Gastroesophageal sphincter (tissue), 3 donors: ENCODE measurements at regions not wholly inside any gene's neighbourhood (a gene's known extent, or its start where the extent isn't known, plus 50 kb on each side); places are given as distances from the start of the nearest gene placed in this dataset.
A peak's percentile ranks its signal among the peaks of the same experiment; 100 is the strongest.

Experiments used
- POLR2A ChIP-seq, 2 donors: fragments of 450-650 bp; IDR thresholded peaks; one replicate each; pipeline ENCODE4 v1.6.1; 2017; ENCODE audit warnings: antibody characterized with exemption in 2 of 2, mild to moderate bottlenecking in 2 of 2, moderate library complexity in 1 of 2
- POLR2AphosphoS5 ChIP-seq: sonication (generic); formaldehyde crosslinking; IDR thresholded peaks from one replicate; pipeline ENCODE4 v1.6.1; 2017; ENCODE audit warnings: antibody characterized with exemption
- TF ChIP-seq, protein P1 (sequence below), 4 experiments: fragments of 200-600 bp in 2 of 4; fragments of 450-650 bp in 2 of 4; sonication (generic) in 1 of 4; IDR thresholded peaks; one replicate each; pipeline ENCODE4 v1.5.1; 2017 to 2019; ENCODE audit warnings: antibody characterized with exemption in 4 of 4, mild to moderate bottlenecking in 2 of 4, moderate library complexity in 2 of 4

DNA sequence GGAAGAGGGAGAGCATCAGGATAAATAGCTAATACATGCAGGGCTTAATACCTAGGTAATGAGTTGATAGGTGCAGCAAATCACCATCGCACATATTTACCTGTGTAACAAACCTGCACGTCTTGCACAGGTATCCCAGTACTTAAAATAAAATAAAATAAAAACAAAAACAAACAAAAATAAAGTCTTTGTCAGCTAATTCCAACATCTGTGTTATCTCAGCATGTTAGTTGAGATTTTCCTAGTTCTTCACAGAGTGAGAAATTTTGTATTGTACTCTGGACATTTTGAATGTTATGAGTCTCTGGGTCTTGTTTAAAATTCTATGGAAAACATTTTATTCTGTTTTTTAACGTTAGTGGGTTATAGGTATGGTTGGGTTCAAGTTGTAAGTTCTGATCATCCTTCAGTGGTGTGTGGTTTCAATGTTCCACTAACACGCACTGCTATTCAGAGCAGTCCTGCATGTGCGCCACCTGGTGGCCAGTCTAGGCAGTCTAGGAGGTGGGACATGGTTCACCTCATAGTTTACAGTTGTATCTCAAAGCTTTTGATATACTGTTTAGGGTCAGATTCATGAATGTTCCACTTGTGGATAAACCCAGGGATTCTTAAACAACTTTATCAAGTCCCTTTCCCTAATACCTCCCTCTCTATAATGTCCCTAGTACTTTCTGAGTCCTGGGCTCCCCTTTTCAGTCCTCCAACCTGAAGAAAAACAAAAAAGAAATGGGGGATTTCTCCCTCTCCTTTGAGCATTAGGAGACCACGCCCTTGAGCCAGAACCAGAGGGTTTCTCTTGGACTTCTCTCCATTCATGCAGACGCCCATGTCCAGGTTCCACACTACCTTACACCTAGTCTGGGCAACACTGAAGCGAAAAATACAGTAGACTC is 213.4 kb upstream of the GATA6 start:
- TF ChIP-seq POLR2A (IDR thresholded peaks at IDR 0.05) (no peak), POLR2AphosphoS5 (no peak)
- TF ChIP-seq, protein P1, sequence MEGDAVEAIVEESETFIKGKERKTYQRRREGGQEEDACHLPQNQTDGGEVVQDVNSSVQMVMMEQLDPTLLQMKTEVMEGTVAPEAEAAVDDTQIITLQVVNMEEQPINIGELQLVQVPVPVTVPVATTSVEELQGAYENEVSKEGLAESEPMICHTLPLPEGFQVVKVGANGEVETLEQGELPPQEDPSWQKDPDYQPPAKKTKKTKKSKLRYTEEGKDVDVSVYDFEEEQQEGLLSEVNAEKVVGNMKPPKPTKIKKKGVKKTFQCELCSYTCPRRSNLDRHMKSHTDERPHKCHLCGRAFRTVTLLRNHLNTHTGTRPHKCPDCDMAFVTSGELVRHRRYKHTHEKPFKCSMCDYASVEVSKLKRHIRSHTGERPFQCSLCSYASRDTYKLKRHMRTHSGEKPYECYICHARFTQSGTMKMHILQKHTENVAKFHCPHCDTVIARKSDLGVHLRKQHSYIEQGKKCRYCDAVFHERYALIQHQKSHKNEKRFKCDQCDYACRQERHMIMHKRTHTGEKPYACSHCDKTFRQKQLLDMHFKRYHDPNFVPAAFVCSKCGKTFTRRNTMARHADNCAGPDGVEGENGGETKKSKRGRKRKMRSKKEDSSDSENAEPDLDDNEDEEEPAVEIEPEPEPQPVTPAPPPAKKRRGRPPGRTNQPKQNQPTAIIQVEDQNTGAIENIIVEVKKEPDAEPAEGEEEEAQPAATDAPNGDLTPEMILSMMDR (IDR thresholded peaks at IDR 0.05), result peak; percentile 72 to 85 (median 80)
